ENCODE measurements at regions not wholly inside any gene's neighbourhood (a gene's known extent, or its start where the extent isn't known, plus 50 kb on each side); places are given as distances from the start of the nearest gene placed in this dataset.

DNA sequence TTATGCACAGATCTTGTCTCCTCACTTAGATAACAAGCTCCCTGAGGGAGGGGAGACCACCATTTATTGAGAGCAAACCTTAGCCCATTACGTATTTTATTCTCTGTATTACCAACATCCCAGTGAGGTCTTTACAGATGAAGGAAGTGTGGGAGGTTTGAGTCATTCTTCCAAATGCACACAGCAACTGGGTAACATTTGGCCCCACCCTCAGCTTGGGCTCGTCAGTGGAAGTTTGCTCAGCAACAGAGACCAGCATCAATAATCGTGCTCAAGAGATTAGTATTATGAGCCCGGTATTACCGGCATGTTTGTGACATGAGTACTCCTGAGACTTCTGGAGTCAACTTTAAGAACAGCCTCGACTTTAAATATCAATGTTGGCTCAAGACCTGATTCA, 168.6 kb downstream of the ETAA1 start:
- peaks cover 4% of the 10 kb centered on the region for H3K9me3 Mint-ChIP-seq
- no peak overlapping the region for H3K27ac Mint-ChIP-seq (ENCODE audit: low read depth)
- ATAC-seq (replicated peaks; ENCODE audit: extremely low read depth, poor library complexity, severe bottlenecking) (no peak), DNase-seq (ENCODE audit: low spot score in 2 of 2) (no peak)
- H3K27me3 Mint-ChIP-seq, result peaks cover 7% of the 10 kb centered on the region
- H3K36me3 Mint-ChIP-seq (ENCODE audit: insufficient read depth), result no peaks in the 10 kb centered on the region
- no peaks in the 10 kb centered on the region for H3K4me1 Mint-ChIP-seq
- H3K4me3 Mint-ChIP-seq, result no peak overlapping the region

DNA sequence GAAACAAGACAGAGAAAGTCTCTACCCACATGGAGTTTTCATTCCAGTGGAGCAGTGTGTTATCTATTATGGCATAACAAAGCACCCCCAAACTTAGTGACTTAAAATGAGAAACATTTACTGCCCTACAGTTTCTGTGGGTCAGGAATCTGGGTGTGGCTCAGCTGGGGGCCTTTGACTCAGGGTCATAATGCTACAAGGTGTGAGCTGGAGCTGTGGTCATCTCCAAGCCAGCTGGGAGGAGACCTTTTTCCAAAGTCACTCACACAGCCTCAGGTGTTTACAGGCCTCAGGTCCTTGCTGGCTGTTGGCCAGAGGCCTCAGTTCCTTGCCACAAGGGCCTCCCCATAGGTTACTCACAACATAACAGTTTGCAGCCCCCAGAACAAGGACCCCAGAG, 169.2 kb downstream of the ETAA1 start:
- H3K36me3 Mint-ChIP-seq (ENCODE audit: insufficient read depth), result no peaks in the 10 kb centered on the region
- no peak overlapping the region for H3K27ac Mint-ChIP-seq (ENCODE audit: low read depth)
- no peak overlapping the region for H3K4me3 Mint-ChIP-seq
- ATAC-seq (replicated peaks; ENCODE audit: extremely low read depth, poor library complexity, severe bottlenecking) (no peak), DNase-seq (ENCODE audit: low spot score in 2 of 2) (no peak)
- no peaks in the 10 kb centered on the region for H3K4me1 Mint-ChIP-seq
- H3K9me3 Mint-ChIP-seq, result peaks cover 4% of the 10 kb centered on the region
- H3K27me3 Mint-ChIP-seq, result peaks cover 7% of the 10 kb centered on the region

DNA sequence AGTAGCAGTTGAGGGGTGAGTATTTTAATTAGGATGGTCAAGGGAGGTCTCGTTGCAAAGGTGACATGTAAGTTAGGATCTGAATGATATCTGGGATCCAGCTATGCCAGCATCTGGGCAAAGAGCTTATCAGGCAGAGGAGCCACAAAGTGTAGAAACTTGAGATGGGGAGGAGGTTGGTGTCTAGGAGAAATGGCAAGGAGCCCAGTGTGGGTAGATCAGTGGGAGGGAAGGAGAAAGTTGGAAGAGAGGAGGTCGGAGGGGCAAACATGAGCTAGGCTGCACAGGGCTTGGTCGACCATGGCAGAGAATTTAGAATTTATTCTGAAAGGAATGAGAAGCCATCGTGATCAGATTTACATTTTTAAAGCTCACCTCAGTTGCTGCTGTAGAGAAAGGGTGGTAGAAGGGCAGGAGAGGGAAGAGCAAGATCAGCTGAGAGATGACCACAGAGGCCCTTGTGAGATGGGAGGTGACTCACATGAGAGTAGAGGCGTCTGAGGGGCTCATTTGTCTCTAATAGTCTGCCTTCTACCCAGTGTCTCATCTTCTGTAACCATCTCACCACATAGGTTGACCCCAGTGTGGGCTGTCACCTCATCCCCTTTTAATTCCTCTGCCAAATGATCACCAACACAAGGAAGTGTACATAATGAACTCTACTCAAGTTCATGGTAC, 170.0 kb downstream of the ETAA1 start:
- no peak for ATAC-seq (replicated peaks; ENCODE audit: extremely low read depth, poor library complexity, severe bottlenecking)
- Mint-ChIP-seq H3K27me3 (peaks cover 7% of the 10 kb centered on the region), H3K4me1 (no peaks in the 10 kb centered on the region), H3K9me3 (peaks cover 4% of the 10 kb centered on the region), H3K36me3 (ENCODE audit: insufficient read depth) (no peaks in the 10 kb centered on the region), H3K4me3 (no peak overlapping the region), H3K27ac (ENCODE audit: low read depth) (no peak overlapping the region)
- DNase-seq (ENCODE audit: low spot score in 2 of 2), result no peak

DNA sequence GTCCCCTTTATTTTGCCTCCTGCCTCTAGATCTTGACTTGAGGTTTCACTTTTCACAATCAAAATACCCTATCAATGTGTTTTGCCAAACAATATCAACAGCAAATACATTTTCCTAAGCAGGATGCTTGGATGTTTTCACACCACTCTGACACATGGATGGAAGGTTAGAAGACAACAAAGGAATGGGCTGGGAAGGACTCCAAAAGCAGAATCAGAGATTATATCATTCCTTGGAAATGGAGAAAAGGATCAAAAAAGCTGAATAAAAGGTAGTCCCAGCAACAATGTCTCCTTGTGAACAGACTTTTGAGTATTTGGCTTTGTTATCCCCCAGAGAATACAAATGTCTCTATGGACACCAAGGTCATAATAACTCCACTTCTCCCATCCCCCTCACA, 170.8 kb downstream of the ETAA1 start:
- no peak overlapping the region for H3K4me3 Mint-ChIP-seq
- no peak for DNase-seq (ENCODE audit: low spot score in 2 of 2)

DNA sequence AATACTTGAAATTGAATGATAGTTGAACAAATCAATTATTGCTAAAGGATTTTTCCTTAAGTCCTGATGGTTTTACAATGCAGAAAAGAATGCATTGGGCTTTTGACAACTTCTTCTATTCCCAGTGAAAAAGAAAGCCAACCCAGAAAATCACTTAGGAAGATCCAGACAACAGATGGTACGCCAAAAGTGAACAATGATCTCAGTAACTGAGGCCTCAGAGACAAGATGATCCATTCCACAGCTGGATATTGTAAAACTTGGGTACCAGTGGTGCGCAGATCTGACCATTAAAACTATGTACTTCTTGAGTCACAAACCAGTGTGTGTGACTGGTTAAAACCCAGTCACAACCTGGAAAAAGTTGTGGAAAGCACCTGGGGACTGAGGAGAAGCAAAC, 173.5 kb downstream of the ETAA1 start:
- ATAC-seq (replicated peaks; ENCODE audit: extremely low read depth, poor library complexity, severe bottlenecking) (no peak), DNase-seq (ENCODE audit: low spot score in 2 of 2) (no peak)
- Mint-ChIP-seq H3K9me3 (no peaks in the 10 kb centered on the region), H3K27ac (ENCODE audit: low read depth) (no peak overlapping the region), H3K4me3 (no peak overlapping the region), H3K4me1 (no peaks in the 10 kb centered on the region), H3K36me3 (ENCODE audit: insufficient read depth) (no peaks in the 10 kb centered on the region), H3K27me3 (no peaks in the 10 kb centered on the region)

More for the DNA sequence above, 170.8 kb downstream of the ETAA1 start:
- H3K4me1 Mint-ChIP-seq, result no peaks in the 10 kb centered on the region
- H3K36me3 Mint-ChIP-seq (ENCODE audit: insufficient read depth), result no peaks in the 10 kb centered on the region
- H3K9me3 Mint-ChIP-seq, result peaks cover under 1% of the 10 kb centered on the region
- H3K27ac Mint-ChIP-seq (ENCODE audit: low read depth), result no peak overlapping the region
- ATAC-seq (replicated peaks; ENCODE audit: extremely low read depth, poor library complexity, severe bottlenecking), result no peak
- peaks cover under 1% of the 10 kb centered on the region for H3K27me3 Mint-ChIP-seq

DNA sequence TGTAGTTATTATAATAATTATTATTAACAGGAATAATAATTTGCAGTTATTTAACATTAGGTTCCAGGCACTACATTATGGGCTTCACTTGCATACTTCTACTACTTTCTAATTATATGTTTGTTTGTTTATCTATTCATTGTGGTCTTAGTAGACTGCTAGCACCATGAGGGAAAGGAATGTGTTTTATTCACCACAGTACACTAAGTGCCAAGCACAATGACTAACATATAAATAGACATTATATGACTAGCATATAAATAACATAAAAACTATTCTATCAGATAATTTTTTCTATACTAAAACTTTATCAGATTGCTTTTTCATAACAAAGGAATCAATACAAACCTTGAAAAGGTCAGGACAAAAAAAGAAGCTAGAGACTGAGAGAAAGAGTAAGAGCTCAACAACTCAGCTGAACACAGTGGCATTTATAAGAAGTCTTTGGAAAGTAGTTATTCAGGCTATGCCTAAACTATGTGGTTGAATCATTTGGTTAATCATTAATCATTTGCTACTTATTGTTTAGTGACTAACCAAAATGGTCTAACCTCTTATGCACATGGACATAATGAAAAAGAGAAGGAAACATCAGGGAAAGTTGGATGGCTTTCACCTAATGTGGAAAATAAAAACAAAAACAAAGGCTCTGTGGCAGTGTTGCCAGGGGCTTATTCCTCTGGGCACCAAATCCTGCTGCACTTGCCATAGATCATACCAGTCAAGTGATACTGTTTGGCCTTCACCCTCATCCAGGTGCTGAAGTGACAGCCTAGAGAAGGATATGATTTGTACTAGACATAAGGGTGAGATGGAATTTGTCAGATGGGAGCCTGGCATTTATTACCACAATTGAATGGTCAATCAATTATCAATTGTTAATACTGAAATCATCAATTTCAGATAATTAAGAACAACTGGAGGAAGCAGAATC, 174.9 kb downstream of the ETAA1 start:
- no peaks in the 10 kb centered on the region for H3K4me1 Mint-ChIP-seq
- no peak overlapping the region for H3K4me3 Mint-ChIP-seq
- H3K36me3 Mint-ChIP-seq (ENCODE audit: insufficient read depth), result no peaks in the 10 kb centered on the region
- H3K27ac Mint-ChIP-seq (ENCODE audit: low read depth), result no peak overlapping the region
- DNase-seq (ENCODE audit: low spot score in 2 of 2) (no peak), ATAC-seq (replicated peaks; ENCODE audit: extremely low read depth, poor library complexity, severe bottlenecking) (no peak)
- H3K27me3 Mint-ChIP-seq, result no peaks in the 10 kb centered on the region
- H3K9me3 Mint-ChIP-seq, result no peaks in the 10 kb centered on the region

DNA sequence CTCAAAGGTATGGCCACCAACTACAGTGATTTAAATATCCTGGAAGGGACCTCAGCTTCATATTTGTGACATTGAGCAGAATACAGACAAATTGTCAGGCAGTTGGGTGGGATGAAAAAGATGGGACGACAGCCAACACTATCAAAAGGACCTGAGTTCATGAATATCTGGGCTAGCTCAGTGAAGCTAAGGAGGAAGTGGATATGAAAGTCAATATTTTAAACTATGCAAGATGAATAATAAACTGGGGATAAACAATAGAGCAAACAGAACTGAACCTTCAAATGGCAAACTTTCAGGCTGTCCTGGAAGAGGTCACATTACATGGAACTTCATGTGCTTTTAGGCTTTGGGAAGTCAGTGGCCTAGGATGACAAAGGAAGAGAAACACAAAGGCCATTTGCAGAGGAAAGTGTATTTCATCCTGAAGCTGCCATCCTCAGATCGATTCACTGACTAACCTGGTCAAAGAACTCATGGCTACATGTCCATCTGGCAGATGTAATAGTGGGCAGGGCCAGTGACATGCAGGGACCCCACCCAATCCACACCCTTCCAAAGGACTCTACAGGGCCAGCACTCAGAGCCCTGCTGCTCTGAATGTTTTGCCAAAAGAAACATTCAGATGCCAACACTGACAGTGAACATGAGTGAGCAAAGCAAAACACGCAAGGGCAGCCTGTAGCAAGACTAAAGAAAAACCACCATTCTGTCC, 175.7 kb downstream of the ETAA1 start:
- ATAC-seq (replicated peaks; ENCODE audit: extremely low read depth, poor library complexity, severe bottlenecking) (no peak), DNase-seq (ENCODE audit: low spot score in 2 of 2) (no peak)
- Mint-ChIP-seq H3K4me3 (no peak overlapping the region), H3K4me1 (no peaks in the 10 kb centered on the region), H3K9me3 (peaks cover 2% of the 10 kb centered on the region), H3K36me3 (ENCODE audit: insufficient read depth) (no peaks in the 10 kb centered on the region), H3K27ac (ENCODE audit: low read depth) (no peak overlapping the region), H3K27me3 (no peaks in the 10 kb centered on the region)

DNA sequence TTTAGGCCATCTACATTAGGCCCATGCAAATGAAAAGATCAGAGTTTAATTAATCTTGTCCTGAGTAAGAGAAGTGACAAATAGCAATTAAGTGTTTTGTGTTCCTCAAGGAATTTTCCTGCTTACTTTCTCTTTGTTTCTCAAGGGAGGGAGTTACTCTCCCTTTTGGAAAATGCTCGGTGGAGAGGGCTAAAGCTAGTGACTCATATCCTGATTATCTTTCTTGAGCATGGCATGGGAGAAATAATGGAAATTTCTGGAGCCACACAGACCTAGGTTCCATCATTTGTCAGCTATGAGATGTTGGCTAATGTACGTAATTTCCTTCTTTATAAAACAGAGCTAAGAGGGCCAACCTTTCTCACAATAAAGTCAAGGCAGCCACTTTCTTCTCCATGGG, 177.1 kb downstream of the ETAA1 start:
- H3K27ac Mint-ChIP-seq (ENCODE audit: low read depth), result no peak overlapping the region
- no peaks in the 10 kb centered on the region for H3K4me1 Mint-ChIP-seq
- no peak for ATAC-seq (replicated peaks; ENCODE audit: extremely low read depth, poor library complexity, severe bottlenecking)
- H3K4me3 Mint-ChIP-seq, result no peak overlapping the region
- no peak for DNase-seq (ENCODE audit: low spot score in 2 of 2)
- H3K36me3 Mint-ChIP-seq (ENCODE audit: insufficient read depth), result no peaks in the 10 kb centered on the region
- H3K27me3 Mint-ChIP-seq, result no peaks in the 10 kb centered on the region
- peaks cover 6% of the 10 kb centered on the region for H3K9me3 Mint-ChIP-seq

DNA sequence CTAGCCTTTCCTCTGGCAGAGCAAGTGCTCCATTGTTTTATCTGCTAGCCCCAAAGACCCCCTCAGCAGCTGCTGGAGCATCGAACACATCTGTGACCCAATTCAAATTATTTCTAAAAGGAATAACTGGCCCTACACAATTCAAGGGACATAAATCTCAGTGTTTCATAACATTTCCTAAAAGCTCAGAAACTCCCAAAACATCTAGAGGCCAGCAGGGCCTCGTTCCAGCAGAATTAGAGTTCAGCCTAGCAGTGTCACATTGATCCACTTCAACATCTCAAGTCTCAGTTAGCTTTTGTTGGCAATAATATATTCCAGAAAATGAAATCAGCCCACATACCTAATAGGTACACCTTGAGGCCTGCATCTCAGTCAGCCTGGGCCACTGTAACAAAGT, 179.1 kb downstream of the ETAA1 start:
- Mint-ChIP-seq H3K4me3 (no peak overlapping the region), H3K9me3 (peaks cover 6% of the 10 kb centered on the region), H3K27me3 (no peaks in the 10 kb centered on the region), H3K27ac (ENCODE audit: low read depth) (no peak overlapping the region), H3K36me3 (ENCODE audit: insufficient read depth) (no peaks in the 10 kb centered on the region), H3K4me1 (no peaks in the 10 kb centered on the region)
- ATAC-seq (replicated peaks; ENCODE audit: extremely low read depth, poor library complexity, severe bottlenecking) (no peak), DNase-seq (ENCODE audit: low spot score in 2 of 2) (no peak)

DNA sequence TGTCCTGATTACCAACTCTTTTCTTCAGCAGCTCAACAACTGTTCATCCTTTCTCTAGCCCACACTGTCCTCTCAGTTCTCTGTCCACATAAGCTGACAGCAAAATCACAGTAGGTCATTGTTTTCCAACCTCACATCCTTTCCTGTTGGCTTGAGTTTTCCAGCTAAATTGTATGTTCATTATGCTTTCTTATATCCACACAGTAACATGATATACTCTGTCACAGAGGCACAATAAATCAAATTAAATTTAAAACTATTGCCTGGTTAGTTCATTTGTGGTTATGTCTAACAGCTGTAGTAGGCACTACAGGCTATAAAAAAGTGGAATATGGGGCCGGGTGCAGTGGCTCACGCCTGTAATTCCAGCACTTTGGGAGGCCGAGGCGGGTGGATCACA, 179.9 kb downstream of the ETAA1 start:
- Mint-ChIP-seq H3K4me3 (no peak overlapping the region), H3K9me3 (peaks cover 6% of the 10 kb centered on the region), H3K36me3 (ENCODE audit: insufficient read depth) (no peaks in the 10 kb centered on the region), H3K27ac (ENCODE audit: low read depth) (no peak overlapping the region), H3K27me3 (no peaks in the 10 kb centered on the region), H3K4me1 (no peaks in the 10 kb centered on the region)
- ATAC-seq (replicated peaks; ENCODE audit: extremely low read depth, poor library complexity, severe bottlenecking) (no peak), DNase-seq (ENCODE audit: low spot score in 2 of 2) (no peak)

DNA sequence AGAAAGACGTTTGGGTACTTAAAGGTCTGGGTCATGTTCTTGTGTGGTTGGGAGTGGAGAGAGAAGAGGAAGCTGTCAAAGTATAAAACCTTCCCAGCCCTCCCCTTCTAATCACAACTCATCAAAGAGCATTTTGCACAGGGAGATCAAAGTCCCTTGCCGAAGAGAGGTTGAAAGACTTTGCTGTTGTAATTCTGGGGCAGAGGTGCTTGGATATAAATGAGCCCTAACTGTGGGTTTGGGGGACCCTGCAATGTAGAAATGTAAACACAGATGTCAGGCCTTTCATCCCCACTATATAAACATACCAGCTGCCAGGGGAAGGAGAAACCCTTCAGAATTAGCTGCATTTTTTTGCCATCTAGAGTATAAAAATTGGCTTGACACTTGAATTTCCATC, 182.1 kb downstream of the ETAA1 start:
- peaks cover 6% of the 10 kb centered on the region for H3K9me3 Mint-ChIP-seq
- DNase-seq (ENCODE audit: low spot score in 2 of 2), result no peak
- no peaks in the 10 kb centered on the region for H3K27me3 Mint-ChIP-seq
- ATAC-seq (replicated peaks; ENCODE audit: extremely low read depth, poor library complexity, severe bottlenecking), result no peak
- no peaks in the 10 kb centered on the region for H3K4me1 Mint-ChIP-seq
- no peak overlapping the region for H3K4me3 Mint-ChIP-seq
- H3K27ac Mint-ChIP-seq (ENCODE audit: low read depth), result no peak overlapping the region
- H3K36me3 Mint-ChIP-seq (ENCODE audit: insufficient read depth), result no peaks in the 10 kb centered on the region

DNA sequence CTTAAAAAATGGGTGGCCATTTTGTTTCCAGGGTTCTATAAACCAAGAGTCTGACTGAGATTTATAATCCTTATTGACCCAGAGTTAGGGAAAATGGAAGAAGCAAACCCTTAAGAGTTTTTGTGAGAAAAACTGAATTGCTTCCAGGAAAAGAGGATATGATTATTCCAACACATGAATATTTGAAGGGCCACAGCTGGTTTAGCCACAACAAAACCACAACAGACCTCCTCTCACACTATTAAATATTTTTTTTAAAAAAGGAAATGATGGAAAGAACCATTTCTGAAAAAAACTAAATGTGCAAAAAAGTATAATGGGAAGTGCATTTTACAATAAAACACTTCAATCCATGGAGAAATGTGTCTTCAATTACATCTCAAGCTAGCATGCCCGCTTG, 182.7 kb downstream of the ETAA1 start:
- no peak for ATAC-seq (replicated peaks; ENCODE audit: extremely low read depth, poor library complexity, severe bottlenecking)
- Mint-ChIP-seq H3K27ac (ENCODE audit: low read depth) (no peak overlapping the region), H3K4me3 (no peak overlapping the region), H3K9me3 (peaks cover 11% of the 10 kb centered on the region), H3K36me3 (ENCODE audit: insufficient read depth) (no peaks in the 10 kb centered on the region), H3K4me1 (no peaks in the 10 kb centered on the region), H3K27me3 (no peaks in the 10 kb centered on the region)
- no peak for DNase-seq (ENCODE audit: low spot score in 2 of 2)
